GM23248 (cell line): ENCODE measurements at regions not wholly inside any gene's neighbourhood (a gene's known extent, or its start where the extent isn't known, plus 50 kb on each side); places are given as distances from the start of the nearest gene placed in this dataset.

ENCODE experiments used
- DNase-seq: peaks from one replicate; pipeline ENCODE4 v3.0.0-alpha.2; 2015
- H2AFZ ChIP-seq: fragments of 200-600 bp; sonication (generic); 2 replicates; pipeline ENCODE4 v1.6.1; 2016; ENCODE audit warnings: antibody characterized with exemption
- H3F3A ChIP-seq: fragments of 200-600 bp; sonication (generic); 2 replicates; pipeline ENCODE4 v1.6.1; 2016; ENCODE audit warnings: mild to moderate bottlenecking, antibody characterized with exemption, mixed run types; ENCODE audit not compliant: insufficient read depth
- H3K27ac ChIP-seq: fragments of 200-600 bp; sonication (generic); 2 replicates; pipeline ENCODE4 v1.5.1; 2016; ENCODE audit warnings: mild to moderate bottlenecking
- H3K27me3 ChIP-seq: fragments of 200-600 bp; sonication (generic); replicated peaks from 2 replicates; pipeline ENCODE4 v1.6.1; 2016; ENCODE audit warnings: mild to moderate bottlenecking; ENCODE audit not compliant: insufficient read depth
- H3K36me3 ChIP-seq: fragments of 200-600 bp; sonication (generic); 2 replicates; pipeline ENCODE4 v1.6.1; 2016; ENCODE audit warnings: low read depth, mild to moderate bottlenecking
- H3K4me1 ChIP-seq: fragments of 200-600 bp; sonication (generic); 2 replicates; pipeline ENCODE4 v1.6.1; 2016; ENCODE audit warnings: mild to moderate bottlenecking; ENCODE audit not compliant: insufficient read depth
- H3K4me2 ChIP-seq: fragments of 200-600 bp; sonication (generic); one replicate; pipeline ENCODE4 v1.6.1; 2016; ENCODE audit warnings: mild to moderate bottlenecking; ENCODE audit not compliant: unreplicated experiment
- H3K4me3 ChIP-seq: fragments of 200-600 bp; sonication (generic); 2 replicates; pipeline ENCODE4 v1.5.1; 2016; ENCODE audit warnings: mild to moderate bottlenecking
- H3K79me2 ChIP-seq: fragments of 200-600 bp; sonication (generic); 2 replicates; pipeline ENCODE4 v1.6.1; 2016; ENCODE audit warnings: mild to moderate bottlenecking; ENCODE audit not compliant: insufficient read depth
- H3K9ac ChIP-seq: fragments of 200-600 bp; sonication (generic); 2 replicates; pipeline ENCODE4 v1.6.1; 2016; ENCODE audit warnings: mild to moderate bottlenecking
- H3K9me2 ChIP-seq: fragments of 200-600 bp; sonication (generic); 2 replicates; pipeline ENCODE4 v1.6.1; 2016; ENCODE audit warnings: mixed run types, mild to moderate bottlenecking, moderate library complexity; ENCODE audit not compliant: insufficient read depth
- H3K9me3 ChIP-seq: fragments of 200-600 bp; sonication (generic); one replicate; pipeline ENCODE4 v1.6.1; 2017; ENCODE audit warnings: low read depth
- H4K20me1 ChIP-seq: fragments of 200-600 bp; sonication (generic); 2 replicates; pipeline ENCODE4 v1.6.0; 2016; ENCODE audit not compliant: insufficient read depth
- EZH2 ChIP-seq: fragments of 200-600 bp; sonication (generic); IDR thresholded peaks from 2 replicates; pipeline ENCODE4 v1.6.1; 2018; ENCODE audit warnings: antibody characterized with exemption, mild to moderate bottlenecking; ENCODE audit not compliant: insufficient read depth, poor library complexity, severe bottlenecking
- EZH2phosphoT487 ChIP-seq: fragments of 200-600 bp; sonication (generic); IDR thresholded peaks from 2 replicates; pipeline ENCODE4 v1.6.1; 2018; ENCODE audit warnings: antibody characterized with exemption, moderate library complexity, mild to moderate bottlenecking, low read depth; ENCODE audit not compliant: insufficient read depth
- WGBS, 2 experiments: methylation state at CpG; one replicate each; pipeline ENCODE4 v1.1.6; 2015 to 2017; ENCODE audit warnings: low lambda C conversion rate in 2 of 2, low coverage in 1 of 2; ENCODE audit errors: missing lambda C conversion rate in 2 of 2; 5-methylcytosine and 5-hydroxymethylcytosine counted together
- in situ Hi-C: fragments of 300-500 bp; cut with MboI; formaldehyde crosslinking; loops from 2 replicates; pipeline ENCODE4 v1.15.0; 2020

GRCh38 chr12:41784957-41785356 is 359.7 kb downstream of the GXYLT1 start:
- Histone ChIP-seq H4K20me1 (no peaks in the 10 kb centered on the region), H3K27ac (no peak overlapping the region), H3K36me3 (no peaks in the 10 kb centered on the region), H3K9me3 (no peaks in the 10 kb centered on the region), H3K4me1 (no peaks in the 10 kb centered on the region), H3K4me2 (no peak overlapping the region), H3K27me3 (no peaks in the 10 kb centered on the region), H2AFZ (no peak overlapping the region), H3F3A (no peaks in the 10 kb centered on the region), H3K4me3 (no peak overlapping the region), H3K9me2 (no peaks in the 10 kb centered on the region), H3K79me2 (no peaks in the 10 kb centered on the region), H3K9ac (no peak overlapping the region)
- in situ Hi-C loops = no loop called here
- DNase-seq = no peak
- TF ChIP-seq EZH2phosphoT487 = no peak
- no peak for TF ChIP-seq EZH2
- 33 to 40% methylated on average over 2 of the region's 2 CpGs for WGBS, 2 experiments

- DNase-seq = no peak
- no peaks in the 10 kb centered on the region for H3K9me2 ChIP-seq
- no peak overlapping the region for H3K9ac ChIP-seq
- no peak for TF ChIP-seq EZH2phosphoT487
- no peak for TF ChIP-seq EZH2
- H2AFZ ChIP-seq = no peak overlapping the region
- no peaks in the 10 kb centered on the region for H3K9me3 ChIP-seq
- no peaks in the 10 kb centered on the region for H3K79me2 ChIP-seq
- H4K20me1 ChIP-seq = no peaks in the 10 kb centered on the region
- H3K27me3 ChIP-seq = no peaks in the 10 kb centered on the region
- H3K27ac ChIP-seq = no peak overlapping the region
- no peaks in the 10 kb centered on the region for H3F3A ChIP-seq
- 32 to 55% methylated on average over 2 of the region's 2 CpGs for WGBS, 2 experiments
- H3K4me2 ChIP-seq = no peak overlapping the region
- in situ Hi-C loops = no loop called here
- H3K4me1 ChIP-seq = no peaks in the 10 kb centered on the region
- H3K4me3 ChIP-seq = no peak overlapping the region
- no peaks in the 10 kb centered on the region for H3K36me3 ChIP-seq
Measured at GRCh38 chr12:41778934-41779333, 365.7 kb downstream of the GXYLT1 start.

GRCh38 chr12:41777064-41777790 is 367.4 kb downstream of the GXYLT1 start:
- no peaks in the 10 kb centered on the region for H3F3A ChIP-seq
- H3K4me2 ChIP-seq = no peak overlapping the region
- H3K27me3 ChIP-seq = no peaks in the 10 kb centered on the region
- H4K20me1 ChIP-seq = no peaks in the 10 kb centered on the region
- no peaks in the 10 kb centered on the region for H3K9me2 ChIP-seq
- no peak overlapping the region for H3K27ac ChIP-seq
- 57 to 58% methylated on average over 9 of the region's 9 CpGs for WGBS, 2 experiments
- TF ChIP-seq EZH2 (no peak), EZH2phosphoT487 (no peak)
- no peak overlapping the region for H3K9ac ChIP-seq
- DNase-seq = no peak
- H3K36me3 ChIP-seq = no peaks in the 10 kb centered on the region
- no peaks in the 10 kb centered on the region for H3K79me2 ChIP-seq
- no peaks in the 10 kb centered on the region for H3K9me3 ChIP-seq
- H3K4me3 ChIP-seq = no peak overlapping the region
- in situ Hi-C loops = no loop called here
- H2AFZ ChIP-seq = no peak overlapping the region
- no peaks in the 10 kb centered on the region for H3K4me1 ChIP-seq

DNA sequence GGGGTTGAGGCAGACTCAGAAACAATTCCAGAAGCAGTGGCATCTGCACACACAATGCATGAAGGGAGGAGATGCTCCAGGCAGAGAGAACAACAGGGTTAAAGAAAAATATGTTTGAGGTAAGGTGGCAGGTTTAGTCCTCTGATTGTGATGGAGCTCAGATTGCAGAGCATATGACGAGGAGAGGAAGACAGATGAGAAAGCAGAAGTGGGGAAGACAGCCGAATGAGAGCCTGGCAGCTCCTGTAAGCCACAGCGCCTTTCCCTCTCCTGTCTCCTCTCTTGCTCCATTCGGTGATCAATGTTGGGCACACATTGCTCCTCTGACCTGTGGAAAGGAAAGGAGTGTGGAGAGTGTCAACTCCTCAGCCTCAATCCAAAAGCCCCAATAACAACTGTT is 372.2 kb downstream of the GXYLT1 start:
- no peak for TF ChIP-seq EZH2
- TF ChIP-seq EZH2phosphoT487 = no peak
- H3K4me2 ChIP-seq = no peak overlapping the region
- no peak for DNase-seq
- H3K36me3 ChIP-seq = no peaks in the 10 kb centered on the region
- WGBS, 2 experiments = 35 to 38% methylated on average over 4 of the region's 4 CpGs
- no peaks in the 10 kb centered on the region for H3K79me2 ChIP-seq
- no peak overlapping the region for H3K9ac ChIP-seq
- H4K20me1 ChIP-seq = no peaks in the 10 kb centered on the region
- in situ Hi-C loops = no loop called here
- no peak overlapping the region for H3K27ac ChIP-seq
- H3F3A ChIP-seq = no peaks in the 10 kb centered on the region
- H3K27me3 ChIP-seq = no peaks in the 10 kb centered on the region
- H3K9me3 ChIP-seq = no peaks in the 10 kb centered on the region
- H3K4me3 ChIP-seq = no peak overlapping the region
- no peaks in the 10 kb centered on the region for H3K4me1 ChIP-seq
- H2AFZ ChIP-seq = no peak overlapping the region
- no peaks in the 10 kb centered on the region for H3K9me2 ChIP-seq

DNA sequence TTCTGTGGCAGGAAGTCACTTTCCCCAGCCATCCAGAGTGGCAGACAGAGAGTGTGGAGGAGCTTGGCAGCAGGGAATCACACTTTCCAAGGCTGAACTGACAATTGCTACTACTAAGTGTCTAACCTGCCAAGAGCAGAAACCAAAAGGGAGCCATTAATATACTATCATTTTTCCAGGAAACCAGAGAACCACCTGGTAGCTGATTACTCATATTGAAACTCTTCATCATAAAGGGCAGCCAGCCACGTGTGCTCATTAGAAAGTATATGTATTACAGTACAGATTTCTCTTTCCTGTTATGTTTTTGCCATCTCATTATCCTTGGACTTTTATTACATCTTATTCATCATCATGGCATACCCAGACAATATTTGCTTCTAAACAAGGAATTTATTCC is 374.9 kb downstream of the GXYLT1 start:
- no peaks in the 10 kb centered on the region for H3K9me3 ChIP-seq
- 11 to 12% methylated on average over 1 of the region's 1 CpG for WGBS, 2 experiments
- in situ Hi-C loops = no loop called here
- no peak overlapping the region for H3K4me2 ChIP-seq
- no peaks in the 10 kb centered on the region for H3K9me2 ChIP-seq
- no peak overlapping the region for H3K9ac ChIP-seq
- no peaks in the 10 kb centered on the region for H3K27me3 ChIP-seq
- no peak overlapping the region for H3K27ac ChIP-seq
- H2AFZ ChIP-seq = no peak overlapping the region
- no peaks in the 10 kb centered on the region for H3F3A ChIP-seq
- H3K4me1 ChIP-seq = no peaks in the 10 kb centered on the region
- H4K20me1 ChIP-seq = no peaks in the 10 kb centered on the region
- no peak overlapping the region for H3K4me3 ChIP-seq
- DNase-seq = no peak
- H3K36me3 ChIP-seq = no peaks in the 10 kb centered on the region
- TF ChIP-seq EZH2phosphoT487 (no peak), EZH2 (no peak)
- no peaks in the 10 kb centered on the region for H3K79me2 ChIP-seq
